Spleen (tissue), 7 donors: ENCODE measurements at regions not wholly inside any gene's neighbourhood (a gene's known extent, or its start where the extent isn't known, plus 50 kb on each side); places are given as distances from the start of the nearest gene placed in this dataset.

Experiments
- POLR2A ChIP-seq, 3 donors: fragments of 450-650 bp; IDR thresholded peaks; one replicate each; pipeline ENCODE4 v1.5.1; 2017; ENCODE audit warnings: antibody characterized with exemption in 3 of 3, mild to moderate bottlenecking in 1 of 3
- POLR2AphosphoS5 ChIP-seq, 3 donors: sonication (generic); formaldehyde crosslinking; IDR thresholded peaks; one replicate each; pipeline ENCODE4 v1.5.1; 2017; ENCODE audit warnings: antibody characterized with exemption in 3 of 3
- TF ChIP-seq, protein P1 (sequence below), 11 experiments: fragments of 200-600 bp in 7 of 11; fragments of 450-650 bp in 4 of 11; sonication (generic) in 4 of 11; IDR thresholded peaks in 8 of 11; conservative IDR thresholded peaks in 3 of 11; 1 replicate in 7 of 11; 2 replicates in 4 of 11; pipeline versions ENCODE4 v1.4.0 to v1.8.0; 2016 to 2021; ENCODE audit warnings: antibody characterized with exemption in 11 of 11, inconsistent platforms in 4 of 11, mild to moderate bottlenecking in 1 of 11
- donor health status: DM: no; HTN: no; CAD: no; lungs with moderate emphysema.
- donor health status: DM: no; HTN: no; CAD: no.
- donor health status: DM: no; HTN: no; CAD: no.

- TF ChIP-seq, protein P1, sequence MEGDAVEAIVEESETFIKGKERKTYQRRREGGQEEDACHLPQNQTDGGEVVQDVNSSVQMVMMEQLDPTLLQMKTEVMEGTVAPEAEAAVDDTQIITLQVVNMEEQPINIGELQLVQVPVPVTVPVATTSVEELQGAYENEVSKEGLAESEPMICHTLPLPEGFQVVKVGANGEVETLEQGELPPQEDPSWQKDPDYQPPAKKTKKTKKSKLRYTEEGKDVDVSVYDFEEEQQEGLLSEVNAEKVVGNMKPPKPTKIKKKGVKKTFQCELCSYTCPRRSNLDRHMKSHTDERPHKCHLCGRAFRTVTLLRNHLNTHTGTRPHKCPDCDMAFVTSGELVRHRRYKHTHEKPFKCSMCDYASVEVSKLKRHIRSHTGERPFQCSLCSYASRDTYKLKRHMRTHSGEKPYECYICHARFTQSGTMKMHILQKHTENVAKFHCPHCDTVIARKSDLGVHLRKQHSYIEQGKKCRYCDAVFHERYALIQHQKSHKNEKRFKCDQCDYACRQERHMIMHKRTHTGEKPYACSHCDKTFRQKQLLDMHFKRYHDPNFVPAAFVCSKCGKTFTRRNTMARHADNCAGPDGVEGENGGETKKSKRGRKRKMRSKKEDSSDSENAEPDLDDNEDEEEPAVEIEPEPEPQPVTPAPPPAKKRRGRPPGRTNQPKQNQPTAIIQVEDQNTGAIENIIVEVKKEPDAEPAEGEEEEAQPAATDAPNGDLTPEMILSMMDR (IDR thresholded peaks at IDR 0.05 in 8 of 11, conservative IDR thresholded peaks at IDR 0.05 in 3 of 11): no peak
- TF ChIP-seq POLR2A (IDR thresholded peaks at IDR 0.05) (no peak), POLR2AphosphoS5 (IDR thresholded peaks at IDR 0.05) (no peak)
Observed at GRCh38 chr12:13724136-13724535, 257.3 kb downstream of the GRIN2B start.
